BE2C (cell line): ENCODE measurements at regions not wholly inside any gene's neighbourhood (a gene's known extent, or its start where the extent isn't known, plus 50 kb on each side); places are given as distances from the start of the nearest gene placed in this dataset.

ENCODE experiments used
- DNase-seq: peaks from one replicate; pipeline ENCODE4 v3.0.0-alpha.2; 2020
- H3K27me3 ChIP-seq: fragments of 250-450 bp; sonication (Bioruptor Pico); 2 replicates; pipeline ENCODE4 v1.5.1; 2020; ENCODE audit warnings: mild to moderate bottlenecking
- H3K36me3 ChIP-seq: fragments of 250-450 bp; sonication (Bioruptor Pico); 2 replicates; pipeline ENCODE4 v1.5.1; 2020; ENCODE audit warnings: mild to moderate bottlenecking
- H3K4me1 ChIP-seq: fragments of 250-450 bp; sonication (Bioruptor Pico); 2 replicates; pipeline ENCODE4 v1.5.1; 2020
- H3K4me3 ChIP-seq: 2 replicates; pipeline ENCODE4 v1.5.1; 2011; ENCODE audit warnings: low read depth, low read length
- H3K9me3 ChIP-seq: fragments of 250-450 bp; sonication (Bioruptor Pico); 2 replicates; pipeline ENCODE4 v1.5.1; 2020
- TF ChIP-seq, protein P1 (sequence below): IDR thresholded peaks from 2 replicates; pipeline ENCODE4 v1.5.1; 2012; ENCODE audit warnings: mild to moderate bottlenecking, low read depth, low read length

DNA sequence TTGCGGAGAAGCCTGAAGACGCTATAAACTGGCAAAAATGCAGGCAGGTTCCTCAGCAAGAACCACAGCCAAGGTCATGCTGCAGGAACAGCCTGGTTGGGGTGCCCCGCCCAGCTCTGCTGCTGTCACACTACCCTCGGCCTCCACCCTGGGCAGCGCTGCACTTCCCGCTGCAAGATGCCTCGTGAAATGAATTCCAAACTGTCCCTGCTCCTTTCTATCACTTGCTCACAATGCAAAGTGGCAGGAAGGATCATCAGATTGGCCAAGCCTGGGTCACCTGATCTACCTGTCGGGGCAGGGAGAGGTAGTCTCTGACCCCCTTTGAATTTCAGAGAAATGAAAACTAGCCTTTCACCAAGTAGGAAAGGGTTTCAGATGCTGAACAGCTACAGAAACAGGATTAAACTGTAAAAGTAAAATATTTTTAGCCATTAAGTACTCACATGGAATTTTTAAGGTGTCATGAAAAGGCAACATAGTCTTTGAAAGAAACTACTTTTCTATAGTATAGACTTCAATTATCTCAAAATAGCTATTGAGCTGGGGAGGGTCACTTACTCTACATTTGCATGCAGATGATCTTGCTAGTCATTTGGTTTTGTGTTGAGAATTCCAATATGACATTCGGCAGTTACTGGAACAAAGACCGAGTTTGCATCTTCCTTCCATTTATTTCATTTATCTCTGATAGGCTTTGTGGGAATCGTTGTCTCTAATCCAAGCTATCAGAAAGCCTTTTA lies 236.4 kb upstream of the ASCC3 start:
- no peaks in the 10 kb centered on the region; the same call in 1 of the 2 replicates for H3K9me3 ChIP-seq
- no peak overlapping the region for H3K4me3 ChIP-seq
- TF ChIP-seq, protein P1, sequence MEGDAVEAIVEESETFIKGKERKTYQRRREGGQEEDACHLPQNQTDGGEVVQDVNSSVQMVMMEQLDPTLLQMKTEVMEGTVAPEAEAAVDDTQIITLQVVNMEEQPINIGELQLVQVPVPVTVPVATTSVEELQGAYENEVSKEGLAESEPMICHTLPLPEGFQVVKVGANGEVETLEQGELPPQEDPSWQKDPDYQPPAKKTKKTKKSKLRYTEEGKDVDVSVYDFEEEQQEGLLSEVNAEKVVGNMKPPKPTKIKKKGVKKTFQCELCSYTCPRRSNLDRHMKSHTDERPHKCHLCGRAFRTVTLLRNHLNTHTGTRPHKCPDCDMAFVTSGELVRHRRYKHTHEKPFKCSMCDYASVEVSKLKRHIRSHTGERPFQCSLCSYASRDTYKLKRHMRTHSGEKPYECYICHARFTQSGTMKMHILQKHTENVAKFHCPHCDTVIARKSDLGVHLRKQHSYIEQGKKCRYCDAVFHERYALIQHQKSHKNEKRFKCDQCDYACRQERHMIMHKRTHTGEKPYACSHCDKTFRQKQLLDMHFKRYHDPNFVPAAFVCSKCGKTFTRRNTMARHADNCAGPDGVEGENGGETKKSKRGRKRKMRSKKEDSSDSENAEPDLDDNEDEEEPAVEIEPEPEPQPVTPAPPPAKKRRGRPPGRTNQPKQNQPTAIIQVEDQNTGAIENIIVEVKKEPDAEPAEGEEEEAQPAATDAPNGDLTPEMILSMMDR = no peak
- H3K27me3 ChIP-seq = no peaks in the 10 kb centered on the region; the same call in 1 of the 2 replicates
- no peaks in the 10 kb centered on the region for H3K36me3 ChIP-seq
- no peaks in the 10 kb centered on the region for H3K4me1 ChIP-seq
- no peak for DNase-seq

DNA sequence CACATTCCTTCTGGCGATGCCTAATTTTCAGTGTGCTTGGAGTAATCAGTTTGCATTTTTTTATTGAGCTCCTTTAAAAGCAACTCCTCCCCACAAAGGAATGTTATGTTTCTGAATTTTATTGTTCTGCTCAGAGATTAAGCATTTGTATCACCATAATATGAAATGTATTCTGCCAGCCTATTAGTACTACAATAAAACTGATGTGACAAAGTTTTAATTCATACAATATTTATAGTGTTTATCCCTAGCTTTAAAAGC lies 236.9 kb upstream of the ASCC3 start:
- H3K4me3 ChIP-seq = no peak overlapping the region
- no peaks in the 10 kb centered on the region for H3K4me1 ChIP-seq
- H3K9me3 ChIP-seq = no peaks in the 10 kb centered on the region; the same call in 1 of the 2 replicates
- DNase-seq = no peak
- no peaks in the 10 kb centered on the region for H3K36me3 ChIP-seq
- H3K27me3 ChIP-seq = no peaks in the 10 kb centered on the region; the same call in 1 of the 2 replicates
- TF ChIP-seq, protein P1 = no peak

DNA sequence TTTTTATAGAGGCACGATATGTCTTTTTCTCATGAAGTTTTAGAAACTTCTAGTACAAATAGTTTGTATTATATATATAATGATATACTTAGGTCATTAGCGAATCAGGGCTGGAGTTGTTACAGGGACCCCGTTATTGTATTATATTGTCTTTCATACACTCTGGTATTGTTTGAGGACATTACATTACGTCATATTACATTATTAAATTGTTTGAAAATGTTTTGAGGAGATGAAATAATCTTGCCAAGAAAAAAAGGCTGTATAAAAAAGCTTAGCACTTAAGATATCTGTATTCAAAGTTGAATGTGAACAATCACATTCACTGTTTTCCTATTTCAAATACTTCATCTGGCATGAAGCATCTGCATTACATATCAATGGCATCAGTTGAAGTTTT lies 239.6 kb upstream of the ASCC3 start:
- Histone ChIP-seq H3K9me3 (no peaks in the 10 kb centered on the region), H3K4me3 (no peak overlapping the region), H3K4me1 (no peaks in the 10 kb centered on the region), H3K36me3 (no peaks in the 10 kb centered on the region), H3K27me3 (no peaks in the 10 kb centered on the region; the same call in 1 of the 2 replicates)
- DNase-seq = no peak
- TF ChIP-seq, protein P1 = no peak

DNA sequence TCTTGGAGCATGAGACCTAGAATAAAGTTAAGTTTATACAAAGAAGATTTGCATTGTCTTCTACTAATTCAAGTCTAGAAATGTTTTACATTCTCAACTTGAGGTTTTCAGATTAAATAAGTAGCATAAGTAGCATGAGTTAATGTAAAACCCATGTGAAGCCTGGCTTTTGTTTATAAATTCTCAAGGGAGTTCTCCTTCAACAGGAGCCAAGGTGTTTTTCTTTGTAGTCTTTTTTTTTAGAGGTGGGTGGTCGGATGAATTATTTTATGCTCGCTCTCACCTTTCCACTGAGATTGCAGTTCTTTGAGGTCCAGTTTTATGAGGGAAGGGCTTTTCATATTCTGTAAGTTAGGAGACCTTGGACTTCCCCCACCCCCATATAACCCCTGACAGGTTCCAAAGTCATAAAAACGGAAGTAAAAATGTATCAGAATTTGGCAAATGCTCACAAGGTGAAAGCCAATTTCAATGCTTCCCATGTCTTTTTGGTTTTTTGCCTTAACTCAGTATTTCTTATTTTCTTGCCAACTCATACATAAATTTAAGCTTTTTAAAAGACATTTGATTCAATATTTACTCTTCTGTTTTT lies 244.3 kb upstream of the ASCC3 start:
- Histone ChIP-seq H3K9me3 (no peaks in the 10 kb centered on the region), H3K4me3 (no peak overlapping the region), H3K36me3 (no peaks in the 10 kb centered on the region), H3K4me1 (no peaks in the 10 kb centered on the region), H3K27me3 (no peaks in the 10 kb centered on the region; the same call in 1 of the 2 replicates)
- DNase-seq = no peak
- TF ChIP-seq, protein P1 = no peak

DNA sequence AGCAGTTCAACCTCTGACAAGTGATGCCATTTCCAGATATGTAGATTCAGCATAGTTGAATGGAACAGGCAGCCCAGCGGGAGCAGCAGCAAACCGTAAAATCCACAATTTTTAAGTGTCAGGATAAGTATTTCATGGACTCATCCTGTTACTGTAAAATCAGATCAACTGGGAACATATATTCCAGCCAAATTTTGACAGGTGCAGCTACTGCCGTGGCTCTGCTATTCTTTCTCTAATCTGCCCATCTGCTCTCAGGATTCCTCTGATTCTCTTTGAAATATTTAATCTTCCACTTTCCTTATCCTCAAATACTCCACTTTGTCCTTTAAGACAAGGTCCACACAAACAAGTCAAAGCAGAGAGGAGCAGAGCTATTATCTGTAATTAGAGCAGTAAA lies 245.4 kb upstream of the ASCC3 start:
- TF ChIP-seq, protein P1 = no peak
- H3K36me3 ChIP-seq = no peaks in the 10 kb centered on the region
- H3K27me3 ChIP-seq = no peaks in the 10 kb centered on the region; the same call in 1 of the 2 replicates
- H3K4me3 ChIP-seq = no peak overlapping the region
- no peaks in the 10 kb centered on the region for H3K9me3 ChIP-seq
- DNase-seq = no peak
- no peaks in the 10 kb centered on the region for H3K4me1 ChIP-seq

DNA sequence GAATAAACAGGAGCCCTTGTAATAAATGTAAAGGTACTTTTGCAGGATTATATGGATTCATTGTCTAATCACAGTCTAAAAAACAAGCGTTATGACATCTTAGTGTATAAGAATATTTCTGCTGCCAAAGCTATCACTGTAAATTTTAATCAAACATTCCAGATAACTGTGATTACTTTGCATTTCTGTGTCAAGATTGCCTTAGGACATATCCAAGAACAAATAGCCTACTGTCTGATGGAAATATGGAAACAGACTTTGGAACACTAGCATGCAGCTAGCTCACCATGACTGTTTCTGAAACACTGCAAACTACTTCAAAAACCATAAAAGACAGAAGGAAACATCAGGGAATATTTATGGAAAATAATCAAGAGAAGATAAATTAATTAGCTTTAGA lies 248.7 kb upstream of the ASCC3 start:
- no peaks in the 10 kb centered on the region for H3K36me3 ChIP-seq
- H3K9me3 ChIP-seq = no peaks in the 10 kb centered on the region
- TF ChIP-seq, protein P1 = no peak
- no peaks in the 10 kb centered on the region for H3K4me1 ChIP-seq
- no peak for DNase-seq
- no peak overlapping the region for H3K4me3 ChIP-seq
- H3K27me3 ChIP-seq = no peaks in the 10 kb centered on the region
